C4-2B (cell line): ENCODE measurements at regions not wholly inside any gene's neighbourhood (a gene's known extent, or its start where the extent isn't known, plus 50 kb on each side); places are given as distances from the start of the nearest gene placed in this dataset.

Source experiments
- H3K27ac ChIP-seq: fragments of 450-650 bp; 2 replicates; pipeline ENCODE4 v1.5.1; 2017
- ZFX ChIP-seq: fragments of 450-650 bp; IDR thresholded peaks from 2 replicates; pipeline ENCODE4 v1.6.1; 2017
- TF ChIP-seq, protein P1 (sequence below): fragments of 450-650 bp; conservative IDR thresholded peaks from 2 replicates; pipeline ENCODE4 v1.5.1; 2017; ENCODE audit warnings: mild to moderate bottlenecking

DNA sequence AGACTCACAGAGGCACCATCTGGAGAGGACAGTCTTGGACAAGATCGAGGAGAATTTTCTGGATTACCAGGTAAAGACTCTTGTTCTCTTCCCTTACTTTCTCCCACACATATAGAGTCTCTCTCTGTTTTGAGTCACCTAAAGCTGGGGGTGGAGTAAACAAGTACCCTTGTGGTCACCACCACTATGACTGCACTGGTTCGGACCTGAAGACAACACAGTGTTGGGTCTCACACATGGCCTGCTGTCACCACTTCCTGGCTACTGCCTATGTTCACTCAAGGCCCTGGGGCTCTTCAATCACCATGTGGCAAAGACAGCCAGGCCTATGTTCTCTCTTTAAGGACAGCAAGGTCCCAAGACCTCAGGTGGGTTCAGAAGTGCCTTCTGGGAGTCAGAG, 253.3 kb upstream of the VRK2 start:
- no peak overlapping the region for H3K27ac ChIP-seq
- TF ChIP-seq, protein P1, sequence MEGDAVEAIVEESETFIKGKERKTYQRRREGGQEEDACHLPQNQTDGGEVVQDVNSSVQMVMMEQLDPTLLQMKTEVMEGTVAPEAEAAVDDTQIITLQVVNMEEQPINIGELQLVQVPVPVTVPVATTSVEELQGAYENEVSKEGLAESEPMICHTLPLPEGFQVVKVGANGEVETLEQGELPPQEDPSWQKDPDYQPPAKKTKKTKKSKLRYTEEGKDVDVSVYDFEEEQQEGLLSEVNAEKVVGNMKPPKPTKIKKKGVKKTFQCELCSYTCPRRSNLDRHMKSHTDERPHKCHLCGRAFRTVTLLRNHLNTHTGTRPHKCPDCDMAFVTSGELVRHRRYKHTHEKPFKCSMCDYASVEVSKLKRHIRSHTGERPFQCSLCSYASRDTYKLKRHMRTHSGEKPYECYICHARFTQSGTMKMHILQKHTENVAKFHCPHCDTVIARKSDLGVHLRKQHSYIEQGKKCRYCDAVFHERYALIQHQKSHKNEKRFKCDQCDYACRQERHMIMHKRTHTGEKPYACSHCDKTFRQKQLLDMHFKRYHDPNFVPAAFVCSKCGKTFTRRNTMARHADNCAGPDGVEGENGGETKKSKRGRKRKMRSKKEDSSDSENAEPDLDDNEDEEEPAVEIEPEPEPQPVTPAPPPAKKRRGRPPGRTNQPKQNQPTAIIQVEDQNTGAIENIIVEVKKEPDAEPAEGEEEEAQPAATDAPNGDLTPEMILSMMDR = no peak
- no peak for TF ChIP-seq ZFX

DNA sequence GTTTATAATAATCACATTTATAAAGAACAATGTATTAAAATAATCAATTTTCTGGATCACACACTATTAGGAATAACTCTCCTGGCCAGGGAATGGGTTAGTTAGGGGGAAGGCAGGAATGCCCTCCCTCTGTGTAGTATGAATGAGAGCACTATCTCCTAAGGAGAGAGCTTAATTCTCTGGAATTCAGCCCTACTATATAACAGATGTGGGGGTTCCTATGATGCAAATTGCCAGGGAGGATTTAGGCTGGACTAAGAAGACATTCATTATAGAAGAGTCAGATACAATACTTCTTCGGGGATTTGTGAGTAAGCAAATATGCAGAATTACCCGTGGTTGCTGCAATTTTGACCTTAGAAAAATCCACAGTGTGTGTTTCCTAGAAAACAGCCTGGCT, 250.1 kb upstream of the VRK2 start:
- TF ChIP-seq, protein P1 = no peak
- no peak for TF ChIP-seq ZFX
- H3K27ac ChIP-seq = no peak overlapping the region

DNA sequence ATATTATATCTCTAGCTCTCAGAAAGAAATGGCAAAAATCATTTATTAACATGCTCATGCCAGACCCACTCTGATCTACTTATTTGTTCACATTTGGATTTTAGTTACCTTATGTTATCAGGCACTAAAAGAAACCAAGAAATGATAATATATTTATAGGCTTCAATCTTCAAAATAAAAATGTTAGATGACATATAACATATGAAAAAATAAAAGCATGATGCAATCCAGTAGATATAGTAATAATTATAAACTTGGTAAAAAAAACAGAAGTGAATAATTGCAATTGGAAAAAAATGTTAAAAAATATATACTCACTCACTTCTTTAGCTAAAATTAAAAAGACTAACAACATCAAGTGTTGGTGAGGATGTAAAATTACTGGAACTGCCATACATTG, 248.3 kb upstream of the VRK2 start:
- no peak for TF ChIP-seq ZFX
- TF ChIP-seq, protein P1 = no peak
- H3K27ac ChIP-seq = no peak overlapping the region

DNA sequence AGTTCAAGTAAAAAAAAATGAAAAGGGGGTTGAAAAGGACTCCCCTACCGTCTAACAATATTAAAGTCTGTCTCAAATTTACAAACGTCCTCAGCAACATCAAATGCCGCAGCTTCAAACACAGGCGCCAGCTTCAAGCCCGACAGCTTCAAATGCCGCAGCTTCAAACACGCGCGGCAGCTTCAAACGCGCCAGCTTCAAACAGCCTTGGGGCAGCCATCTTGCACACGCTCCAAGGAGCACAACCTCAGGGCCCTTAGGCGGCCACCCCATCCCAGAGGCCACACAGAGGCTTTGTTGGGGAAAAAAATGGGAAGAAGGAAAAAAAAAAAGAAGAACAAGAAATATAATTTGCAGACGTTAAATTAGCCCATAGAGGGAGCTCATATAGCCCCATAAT, 244.4 kb upstream of the VRK2 start:
- TF ChIP-seq, protein P1 = no peak
- no peak for TF ChIP-seq ZFX
- H3K27ac ChIP-seq = no peak overlapping the region

DNA sequence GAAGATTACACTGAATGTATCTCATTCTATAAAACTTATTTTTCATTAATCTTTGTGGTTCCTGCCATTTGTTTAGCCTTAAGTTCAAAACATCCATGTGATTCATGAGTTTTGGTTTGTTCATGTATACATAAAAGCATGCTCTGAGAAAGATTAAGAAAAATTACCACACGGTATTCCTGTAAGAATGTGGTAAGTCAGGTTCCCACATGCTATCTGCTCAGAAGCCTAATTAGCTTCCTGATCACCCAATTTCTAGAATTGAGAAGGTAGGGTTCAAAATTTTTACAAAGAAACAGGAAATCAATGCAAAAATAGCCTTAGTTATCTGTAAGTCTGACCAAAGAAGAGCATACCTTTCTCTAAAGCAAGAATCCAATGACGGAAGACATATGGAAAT, 241.6 kb upstream of the VRK2 start:
- H3K27ac ChIP-seq = no peak overlapping the region
- TF ChIP-seq ZFX = no peak
- TF ChIP-seq, protein P1 = no peak

DNA sequence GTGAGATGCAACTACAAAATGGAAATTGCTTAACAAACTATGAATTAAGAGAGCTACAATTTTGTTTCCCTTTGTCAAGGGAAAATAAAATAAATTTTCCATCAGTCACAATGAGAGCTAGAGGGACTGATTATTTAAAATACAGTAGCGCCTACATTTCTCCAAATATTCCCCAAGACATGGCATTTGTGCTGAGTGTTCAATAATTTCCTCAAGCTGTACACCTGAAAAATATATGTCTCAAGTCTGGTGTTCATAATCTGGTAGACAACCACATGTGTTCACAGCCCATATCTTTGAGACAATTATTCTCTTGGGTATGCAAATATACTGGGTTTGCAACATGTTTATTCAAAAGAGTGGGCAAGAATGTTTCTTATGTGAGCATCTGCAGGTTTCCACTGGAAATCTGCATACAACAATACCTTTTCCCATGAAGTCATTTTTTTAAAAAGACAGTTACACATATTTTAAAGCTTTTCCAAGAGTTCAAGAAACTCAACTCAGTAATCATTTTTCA, 240.1 kb upstream of the VRK2 start:
- H3K27ac ChIP-seq = no peak overlapping the region
- no peak for TF ChIP-seq ZFX
- TF ChIP-seq, protein P1 = no peak

DNA sequence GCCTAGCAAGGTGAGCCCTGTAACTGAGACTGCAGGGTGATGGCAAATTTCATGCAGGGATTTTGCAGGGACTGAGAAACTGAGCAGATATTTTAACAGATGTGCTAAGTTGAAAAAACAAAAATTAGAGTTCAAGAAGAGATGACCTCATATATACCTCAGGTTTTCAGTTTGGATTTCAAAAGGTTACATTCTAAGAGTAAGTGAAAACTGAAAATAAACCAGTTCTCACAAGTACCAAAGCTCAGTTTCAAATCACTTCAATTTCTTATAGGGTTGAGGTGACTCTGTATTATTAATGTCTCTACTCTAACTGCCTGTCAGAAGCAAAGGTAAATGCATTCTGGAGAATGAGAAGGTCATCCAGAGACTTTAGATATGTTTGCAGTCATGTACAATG, 237.4 kb upstream of the VRK2 start:
- TF ChIP-seq, protein P1 = no peak
- no peak for TF ChIP-seq ZFX
- H3K27ac ChIP-seq = no peak overlapping the region
